WTC11 (cell line): ENCODE measurements at regions not wholly inside any gene's neighbourhood (a gene's known extent, or its start where the extent isn't known, plus 50 kb on each side); places are given as distances from the start of the nearest gene placed in this dataset.

Experiments used
- ATAC-seq: fragments of 200-7000 bp; cut with Tn5 transposase; 2 replicates; pipeline ENCODE4 v1.10.0; 2021; ENCODE audit warnings: mild to moderate bottlenecking, moderate library complexity
- CTCF ChIA-PET: fragments of 300-600 bp; sonication (Branson Sonifier 250); formaldehyde crosslinking; loops from one replicate; lab custom pipeline; 2021; ENCODE audit warnings: antibody characterized with exemption; lab: Charles Lee
- POLR2A ChIA-PET: fragments of 350-600 bp; sonication (Branson Sonifier 250); formaldehyde crosslinking; loops from one replicate; lab custom pipeline; 2021; ENCODE audit warnings: antibody characterized with exemption; lab: Charles Lee
- DNase-seq: peaks from one replicate; pipeline ENCODE4 v3.0.0; 2021; ENCODE audit warnings: low spot score
- H3K27ac Mint-ChIP-seq: 2 replicates; pipeline ENCODE4 v1.8.0; 2021; ENCODE audit warnings: mixed read lengths
- H3K27me3 Mint-ChIP-seq: 2 replicates; pipeline ENCODE4 v1.8.0; 2021; ENCODE audit warnings: low read depth, mild to moderate bottlenecking, moderate library complexity, mixed read lengths
- H3K36me3 Mint-ChIP-seq: 2 replicates; pipeline ENCODE4 v1.8.0; 2021; ENCODE audit warnings: mixed read lengths
- H3K4me1 Mint-ChIP-seq: 2 replicates; pipeline ENCODE4 v1.8.0; 2022; ENCODE audit warnings: mixed read lengths
- H3K4me3 Mint-ChIP-seq: 2 replicates; pipeline ENCODE4 v1.8.0; 2021; ENCODE audit warnings: mild to moderate bottlenecking, moderate library complexity, mixed read lengths
- H3K9me3 Mint-ChIP-seq: 2 replicates; pipeline ENCODE4 v1.8.0; 2021; ENCODE audit warnings: mixed read lengths
- AR ChIP-seq: fragments of 250-450 bp; sonication (Bioruptor Pico); IDR thresholded peaks from 2 replicates; pipeline ENCODE4 v1.9.0; 2021; ENCODE audit warnings: mild to moderate bottlenecking
- ATF1 ChIP-seq: sonication (generic); formaldehyde crosslinking; IDR thresholded peaks from 2 replicates; pipeline ENCODE4 v1.8.1; 2023; ENCODE audit warnings: mild to moderate bottlenecking, moderate library complexity, missing genetic modification reagents
- ATF2 ChIP-seq: sonication (generic); formaldehyde crosslinking; IDR thresholded peaks from 2 replicates; pipeline ENCODE4 v1.8.1; 2022; ENCODE audit warnings: low read depth, missing genetic modification reagents, borderline replicate concordance
- ATF6 ChIP-seq: sonication (generic); formaldehyde crosslinking; IDR thresholded peaks from 2 replicates; pipeline ENCODE4 v1.8.1; 2023; ENCODE audit warnings: mild to moderate bottlenecking, missing genetic modification reagents
- CREB1 ChIP-seq: sonication (generic); formaldehyde crosslinking; IDR thresholded peaks from 2 replicates; pipeline ENCODE4 v1.8.0; 2023; ENCODE audit warnings: mild to moderate bottlenecking, missing genetic modification reagents
- ELF4 ChIP-seq: sonication (generic); formaldehyde crosslinking; IDR thresholded peaks from 2 replicates; pipeline ENCODE4 v1.8.1; 2022; ENCODE audit warnings: low read depth, mild to moderate bottlenecking, moderate library complexity, missing genetic modification reagents
- FOXK1 ChIP-seq: sonication (generic); formaldehyde crosslinking; IDR thresholded peaks from 2 replicates; pipeline ENCODE4 v1.8.0; 2022; ENCODE audit warnings: mild to moderate bottlenecking, moderate library complexity, missing genetic modification reagents
- GABPB1 ChIP-seq: sonication (generic); formaldehyde crosslinking; IDR thresholded peaks from 2 replicates; pipeline ENCODE4 v1.8.1; 2023; ENCODE audit warnings: mild to moderate bottlenecking, missing genetic modification reagents
- GRHL2 ChIP-seq: fragments of 250-450 bp; sonication (Bioruptor Pico); IDR thresholded peaks from 2 replicates; pipeline ENCODE4 v1.8.0; 2022; ENCODE audit warnings: mild to moderate bottlenecking, moderate library complexity; ENCODE audit not compliant: insufficient replicate concordance, severe bottlenecking
- OVOL2 ChIP-seq: fragments of 250-450 bp; sonication (Bioruptor Pico); IDR thresholded peaks from 2 replicates; pipeline ENCODE4 v1.9.0; 2021; ENCODE audit warnings: mild to moderate bottlenecking, borderline replicate concordance
- PRRX2 ChIP-seq: fragments of 250-450 bp; sonication (Bioruptor Pico); IDR thresholded peaks from 2 replicates; pipeline ENCODE4 v1.8.0; 2021; ENCODE audit warnings: mild to moderate bottlenecking
- SMAD3 ChIP-seq: sonication (generic); formaldehyde crosslinking; IDR thresholded peaks from 2 replicates; pipeline ENCODE4 v1.8.0; 2022; ENCODE audit warnings: missing genetic modification reagents, mild to moderate bottlenecking, borderline replicate concordance
- SOX15 ChIP-seq: fragments of 250-450 bp; sonication (Bioruptor Pico); IDR thresholded peaks from 2 replicates; pipeline ENCODE4 v1.9.0; 2021; ENCODE audit warnings: mild to moderate bottlenecking
- ZNF423 ChIP-seq: fragments of 250-450 bp; sonication (Bioruptor Pico); IDR thresholded peaks from 2 replicates; pipeline ENCODE4 v2.1.2; 2022; ENCODE audit warnings: mild to moderate bottlenecking, moderate library complexity
- TF ChIP-seq, protein P1 (sequence below): sonication (generic); formaldehyde crosslinking; IDR thresholded peaks from 2 replicates; pipeline ENCODE4 v1.8.0; 2022; ENCODE audit warnings: missing genetic modification reagents
- TF ChIP-seq, protein P2 (sequence below): sonication (generic); formaldehyde crosslinking; IDR thresholded peaks from 2 replicates; pipeline ENCODE4 v1.8.1; 2023; ENCODE audit warnings: mild to moderate bottlenecking, missing genetic modification reagents, moderate library complexity

GRCh38 chr4:81665045-81665444 lies 193.3 kb upstream of the RASGEF1B start:
- Mint-ChIP-seq H3K9me3 (no peaks in the 10 kb centered on the region), H3K36me3 (no peaks in the 10 kb centered on the region), H3K4me3 (no peak overlapping the region), H3K4me1 (peaks cover 3% of the 10 kb centered on the region), H3K27me3 (no peaks in the 10 kb centered on the region), H3K27ac (no peak overlapping the region)
- ChIA-PET CTCF (interaction anchor here (1.6 kb wide), 1 partner anchor 620 kb away, joined by 3 read pairs; no protein-coding TSS in a partner anchor), POLR2A (no interaction called here)
- TF ChIP-seq PRRX2 (no peak), CREB1 (no peak), GABPB1 (no peak), FOXK1 (CRISPR knock-in tag) (no peak), AR (CRISPR knock-in tag) (no peak), ATF2 (CRISPR knock-in tag) (no peak), ATF1 (CRISPR knock-in tag) (no peak), ZNF423 (no peak), SOX15 (CRISPR knock-in tag) (no peak), OVOL2 (CRISPR knock-in tag) (no peak), ATF6 (CRISPR knock-in tag) (no peak), ELF4 (CRISPR knock-in tag) (no peak), SMAD3 (CRISPR knock-in tag) (no peak)
- DNase-seq (no peak), ATAC-seq (no peak)

DNA sequence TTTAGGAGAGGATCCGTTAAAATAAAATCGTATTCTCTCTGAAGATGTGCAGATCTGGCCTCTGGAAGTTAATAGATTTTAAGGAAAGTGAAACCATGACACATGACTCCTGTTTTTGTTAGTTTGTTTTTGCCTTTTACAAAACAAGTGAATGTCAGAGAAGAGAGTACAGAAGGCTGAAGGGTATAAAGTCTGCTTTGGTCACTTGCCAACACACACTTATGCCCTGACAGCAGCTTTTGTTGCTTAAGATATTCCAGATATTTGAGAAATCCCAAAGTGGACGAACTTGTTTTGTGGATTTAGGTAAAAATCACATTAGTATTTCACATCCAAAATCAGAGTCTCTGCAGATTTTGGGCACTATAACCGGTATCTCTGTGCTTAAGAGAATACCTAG lies 192.4 kb upstream of the RASGEF1B start:
- Mint-ChIP-seq H3K9me3 (no peaks in the 10 kb centered on the region), H3K27ac (no peak overlapping the region), H3K4me1 (peaks cover 3% of the 10 kb centered on the region), H3K36me3 (no peaks in the 10 kb centered on the region), H3K4me3 (no peak overlapping the region), H3K27me3 (no peaks in the 10 kb centered on the region)
- ATAC-seq, result no peak
- CTCF ChIA-PET, result no interaction called here
- DNase-seq, result no peak
- POLR2A ChIA-PET, result no interaction called here
- TF ChIP-seq, protein P1, sequence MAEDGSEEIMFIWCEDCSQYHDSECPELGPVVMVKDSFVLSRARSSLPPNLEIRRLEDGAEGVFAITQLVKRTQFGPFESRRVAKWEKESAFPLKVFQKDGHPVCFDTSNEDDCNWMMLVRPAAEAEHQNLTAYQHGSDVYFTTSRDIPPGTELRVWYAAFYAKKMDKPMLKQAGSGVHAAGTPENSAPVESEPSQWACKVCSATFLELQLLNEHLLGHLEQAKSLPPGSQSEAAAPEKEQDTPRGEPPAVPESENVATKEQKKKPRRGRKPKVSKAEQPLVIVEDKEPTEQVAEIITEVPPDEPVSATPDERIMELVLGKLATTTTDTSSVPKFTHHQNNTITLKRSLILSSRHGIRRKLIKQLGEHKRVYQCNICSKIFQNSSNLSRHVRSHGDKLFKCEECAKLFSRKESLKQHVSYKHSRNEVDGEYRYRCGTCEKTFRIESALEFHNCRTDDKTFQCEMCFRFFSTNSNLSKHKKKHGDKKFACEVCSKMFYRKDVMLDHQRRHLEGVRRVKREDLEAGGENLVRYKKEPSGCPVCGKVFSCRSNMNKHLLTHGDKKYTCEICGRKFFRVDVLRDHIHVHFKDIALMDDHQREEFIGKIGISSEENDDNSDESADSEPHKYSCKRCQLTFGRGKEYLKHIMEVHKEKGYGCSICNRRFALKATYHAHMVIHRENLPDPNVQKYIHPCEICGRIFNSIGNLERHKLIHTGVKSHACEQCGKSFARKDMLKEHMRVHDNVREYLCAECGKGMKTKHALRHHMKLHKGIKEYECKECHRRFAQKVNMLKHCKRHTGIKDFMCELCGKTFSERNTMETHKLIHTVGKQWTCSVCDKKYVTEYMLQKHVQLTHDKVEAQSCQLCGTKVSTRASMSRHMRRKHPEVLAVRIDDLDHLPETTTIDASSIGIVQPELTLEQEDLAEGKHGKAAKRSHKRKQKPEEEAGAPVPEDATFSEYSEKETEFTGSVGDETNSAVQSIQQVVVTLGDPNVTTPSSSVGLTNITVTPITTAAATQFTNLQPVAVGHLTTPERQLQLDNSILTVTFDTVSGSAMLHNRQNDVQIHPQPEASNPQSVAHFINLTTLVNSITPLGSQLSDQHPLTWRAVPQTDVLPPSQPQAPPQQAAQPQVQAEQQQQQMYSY (CRISPR knock-in tag), result no peak

- ChIA-PET POLR2A (no interaction called here), CTCF (no interaction called here)
- TF ChIP-seq, protein P2, sequence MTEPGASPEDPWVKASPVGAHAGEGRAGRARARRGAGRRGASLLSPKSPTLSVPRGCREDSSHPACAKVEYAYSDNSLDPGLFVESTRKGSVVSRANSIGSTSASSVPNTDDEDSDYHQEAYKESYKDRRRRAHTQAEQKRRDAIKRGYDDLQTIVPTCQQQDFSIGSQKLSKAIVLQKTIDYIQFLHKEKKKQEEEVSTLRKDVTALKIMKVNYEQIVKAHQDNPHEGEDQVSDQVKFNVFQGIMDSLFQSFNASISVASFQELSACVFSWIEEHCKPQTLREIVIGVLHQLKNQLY (CRISPR knock-in tag), result no peak
- no peak for TF ChIP-seq FOXK1 (CRISPR knock-in tag)
- no peak for TF ChIP-seq ATF1 (CRISPR knock-in tag)
- no peak for TF ChIP-seq GRHL2 (CRISPR knock-in tag)
- Mint-ChIP-seq H3K27ac (no peak overlapping the region), H3K4me1 (peaks cover 3% of the 10 kb centered on the region), H3K36me3 (no peaks in the 10 kb centered on the region), H3K9me3 (no peaks in the 10 kb centered on the region), H3K4me3 (no peak overlapping the region), H3K27me3 (no peaks in the 10 kb centered on the region)
- DNase-seq (no peak), ATAC-seq (no peak)
Observed at GRCh38 chr4:81663368-81663767, 191.7 kb upstream of the RASGEF1B start.
